GM23248 (cell line): ENCODE measurements at regions not wholly inside any gene's neighbourhood (a gene's known extent, or its start where the extent isn't known, plus 50 kb on each side); places are given as distances from the start of the nearest gene placed in this dataset.

Source experiments
- EZH2 ChIP-seq: fragments of 200-600 bp; sonication (generic); IDR thresholded peaks from 2 replicates; pipeline ENCODE4 v1.6.1; 2018; ENCODE audit warnings: antibody characterized with exemption, mild to moderate bottlenecking; ENCODE audit not compliant: insufficient read depth, poor library complexity, severe bottlenecking
- EZH2phosphoT487 ChIP-seq: fragments of 200-600 bp; sonication (generic); IDR thresholded peaks from 2 replicates; pipeline ENCODE4 v1.6.1; 2018; ENCODE audit warnings: antibody characterized with exemption, moderate library complexity, mild to moderate bottlenecking, low read depth; ENCODE audit not compliant: insufficient read depth

DNA sequence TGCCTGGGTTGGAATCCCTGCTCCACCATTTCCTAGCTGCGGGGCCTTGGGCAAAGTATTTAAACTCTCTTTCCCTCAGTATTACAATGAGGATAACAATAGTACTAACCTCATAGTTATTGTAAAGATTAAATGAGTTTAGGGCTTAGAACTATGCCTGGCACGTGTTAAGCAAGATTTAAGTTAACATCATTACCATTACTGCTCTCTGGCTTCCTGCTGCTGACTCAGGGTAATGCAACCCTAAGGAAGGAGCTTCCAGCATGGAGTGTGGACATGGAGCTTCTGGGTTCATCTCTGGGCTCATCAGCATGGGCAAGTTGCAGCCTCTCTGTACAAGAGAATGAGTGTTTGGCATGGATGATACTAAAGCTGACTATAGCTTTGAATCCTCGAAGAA lies 374.2 kb upstream of the MAP2 start:
- TF ChIP-seq EZH2 (no peak), EZH2phosphoT487 (no peak)
